ENCODE measurements at regions not wholly inside any gene's neighbourhood (a gene's known extent, or its start where the extent isn't known, plus 50 kb on each side); places are given as distances from the start of the nearest gene placed in this dataset.
"Not testable (repeated sequence)": the region's sequence is repeated elsewhere in the genome, so short reads cannot be mapped to it uniquely, and the experiment has no call there.

DNA sequence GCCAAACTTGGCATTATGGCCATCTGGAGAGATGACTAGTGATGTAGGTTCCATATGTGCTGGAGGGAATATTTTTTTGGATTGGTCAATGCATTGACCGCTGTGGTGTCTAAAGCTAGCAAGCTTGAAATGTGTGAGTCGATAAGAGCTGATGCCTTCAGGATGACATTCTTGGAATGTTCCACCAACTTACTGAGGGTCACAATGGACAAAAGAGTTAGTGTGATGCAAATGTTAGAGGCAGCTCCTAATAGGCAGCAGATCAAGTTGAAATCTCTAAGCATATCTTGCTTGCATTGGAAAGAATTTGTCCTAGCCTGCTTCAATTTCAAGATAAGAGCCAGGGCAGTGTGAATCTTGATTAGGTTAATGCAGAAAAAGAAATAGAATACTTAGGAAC, 210.4 kb upstream of the AFF2 start:
- H3K4me1 ChIP-seq (ENCODE audit: insufficient read depth, low read length): no peaks in the 10 kb centered on the region
- ATAC-seq (ENCODE audit: insufficient read depth, low read depth): no peak
- H3K79me2 ChIP-seq (ENCODE audit: insufficient read depth, low read length): no peaks in the 10 kb centered on the region
- H3K36me3 ChIP-seq (ENCODE audit: insufficient read depth, low read length): no peaks in the 10 kb centered on the region
- no peaks in the 10 kb centered on the region for H4K20me1 ChIP-seq (ENCODE audit: insufficient read depth, low read length)
- H3K4me2 ChIP-seq (ENCODE audit: insufficient read depth, low read length): no peak overlapping the region
- no peak overlapping the region for H3K4me3 ChIP-seq (ENCODE audit: low read depth in 1 of 2, low read length in 2 of 2)
- H3K27ac ChIP-seq (ENCODE audit: low read length): no peak overlapping the region
- no peak for DNase-seq
- no peak overlapping the region for H2AFZ ChIP-seq (ENCODE audit: low read depth, low read length)
- no peaks in the 10 kb centered on the region for H3K9me3 ChIP-seq (ENCODE audit: insufficient read depth, low read length, severe bottlenecking)
- H3K27me3 ChIP-seq (ENCODE audit: insufficient read depth, low read length, poor library complexity): no peaks in the 10 kb centered on the region
- no peak overlapping the region for H3K9ac ChIP-seq (ENCODE audit: low read depth, low read length)
- TF ChIP-seq, protein P1, sequence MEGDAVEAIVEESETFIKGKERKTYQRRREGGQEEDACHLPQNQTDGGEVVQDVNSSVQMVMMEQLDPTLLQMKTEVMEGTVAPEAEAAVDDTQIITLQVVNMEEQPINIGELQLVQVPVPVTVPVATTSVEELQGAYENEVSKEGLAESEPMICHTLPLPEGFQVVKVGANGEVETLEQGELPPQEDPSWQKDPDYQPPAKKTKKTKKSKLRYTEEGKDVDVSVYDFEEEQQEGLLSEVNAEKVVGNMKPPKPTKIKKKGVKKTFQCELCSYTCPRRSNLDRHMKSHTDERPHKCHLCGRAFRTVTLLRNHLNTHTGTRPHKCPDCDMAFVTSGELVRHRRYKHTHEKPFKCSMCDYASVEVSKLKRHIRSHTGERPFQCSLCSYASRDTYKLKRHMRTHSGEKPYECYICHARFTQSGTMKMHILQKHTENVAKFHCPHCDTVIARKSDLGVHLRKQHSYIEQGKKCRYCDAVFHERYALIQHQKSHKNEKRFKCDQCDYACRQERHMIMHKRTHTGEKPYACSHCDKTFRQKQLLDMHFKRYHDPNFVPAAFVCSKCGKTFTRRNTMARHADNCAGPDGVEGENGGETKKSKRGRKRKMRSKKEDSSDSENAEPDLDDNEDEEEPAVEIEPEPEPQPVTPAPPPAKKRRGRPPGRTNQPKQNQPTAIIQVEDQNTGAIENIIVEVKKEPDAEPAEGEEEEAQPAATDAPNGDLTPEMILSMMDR (IDR thresholded peaks at IDR 0.05; ENCODE audit: borderline replicate concordance, extremely low read depth, low read length, poor library complexity, severe bottlenecking): no peak
- no peak for TF ChIP-seq EZH2 (IDR thresholded peaks at IDR 0.05; ENCODE audit: borderline replicate concordance, low read depth, low read length, severe bottlenecking)

DNA sequence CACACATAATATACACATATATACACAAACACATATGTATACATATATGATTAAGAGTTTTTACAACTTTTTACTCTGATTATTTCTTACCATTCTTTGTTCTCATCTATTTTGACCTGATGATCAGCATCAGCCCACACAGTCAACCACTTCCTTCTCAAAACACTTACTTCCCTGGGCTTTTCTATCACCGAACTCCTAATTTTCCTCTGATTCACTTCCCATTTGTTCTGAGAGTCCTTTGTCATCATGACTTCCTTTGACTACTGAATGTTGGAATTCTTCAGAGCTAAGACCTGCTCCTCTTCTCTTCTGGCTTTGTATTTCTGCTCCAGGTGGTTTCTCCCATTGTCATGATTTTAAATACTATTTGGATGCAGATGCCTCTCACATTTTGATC, 209.5 kb upstream of the AFF2 start:
- H3K4me3 ChIP-seq (ENCODE audit: low read depth in 1 of 2, low read length in 2 of 2): no peak overlapping the region
- H3K79me2 ChIP-seq (ENCODE audit: insufficient read depth, low read length): no peaks in the 10 kb centered on the region
- H4K20me1 ChIP-seq (ENCODE audit: insufficient read depth, low read length): no peaks in the 10 kb centered on the region
- no peak for TF ChIP-seq EZH2 (IDR thresholded peaks at IDR 0.05; ENCODE audit: borderline replicate concordance, low read depth, low read length, severe bottlenecking)
- TF ChIP-seq, protein P1 (IDR thresholded peaks at IDR 0.05; ENCODE audit: borderline replicate concordance, extremely low read depth, low read length, poor library complexity, severe bottlenecking): no peak
- no peak overlapping the region for H3K27ac ChIP-seq (ENCODE audit: low read length)
- ATAC-seq (ENCODE audit: insufficient read depth, low read depth): no peak
- H3K27me3 ChIP-seq (ENCODE audit: insufficient read depth, low read length, poor library complexity): no peaks in the 10 kb centered on the region
- H3K9me3 ChIP-seq (ENCODE audit: insufficient read depth, low read length, severe bottlenecking): no peaks in the 10 kb centered on the region
- H3K4me2 ChIP-seq (ENCODE audit: insufficient read depth, low read length): no peak overlapping the region
- H3K4me1 ChIP-seq (ENCODE audit: insufficient read depth, low read length): no peaks in the 10 kb centered on the region
- no peak overlapping the region for H3K9ac ChIP-seq (ENCODE audit: low read depth, low read length)
- no peak overlapping the region for H2AFZ ChIP-seq (ENCODE audit: low read depth, low read length)
- H3K36me3 ChIP-seq (ENCODE audit: insufficient read depth, low read length): no peaks in the 10 kb centered on the region
- no peak for DNase-seq

DNA sequence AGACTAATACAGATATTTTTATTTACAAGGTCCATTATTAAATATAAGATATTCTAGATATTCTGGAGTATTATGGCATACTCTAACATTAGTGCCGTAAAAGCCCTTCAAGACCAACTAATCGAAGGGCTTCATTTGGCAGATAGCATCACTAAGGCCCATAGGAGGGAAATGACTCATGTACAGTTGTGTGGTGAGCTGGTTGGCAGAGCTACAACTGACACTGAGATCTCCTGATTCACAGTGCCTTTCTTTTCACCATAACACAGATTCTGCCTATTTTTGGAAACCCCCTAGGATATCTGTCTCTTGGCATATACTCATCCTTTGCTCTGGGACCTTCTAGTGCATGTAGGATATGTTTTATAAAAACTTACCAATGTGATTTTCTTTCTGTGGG, 201.7 kb upstream of the AFF2 start:
- Histone ChIP-seq H3K9me3 (ENCODE audit: insufficient read depth, low read length, severe bottlenecking) (no peaks in the 10 kb centered on the region), H3K27ac (ENCODE audit: low read length) (peak overlapping the region; percentile 53), H3K9ac (ENCODE audit: low read depth, low read length) (no peak overlapping the region), H3K79me2 (ENCODE audit: insufficient read depth, low read length) (no peaks in the 10 kb centered on the region), H3K4me2 (ENCODE audit: insufficient read depth, low read length) (no peak overlapping the region), H3K36me3 (ENCODE audit: insufficient read depth, low read length) (no peaks in the 10 kb centered on the region), H2AFZ (ENCODE audit: low read depth, low read length) (no peak overlapping the region), H3K4me3 (ENCODE audit: low read depth in 1 of 2, low read length in 2 of 2) (no peak overlapping the region), H4K20me1 (ENCODE audit: insufficient read depth, low read length) (no peaks in the 10 kb centered on the region), H3K27me3 (ENCODE audit: insufficient read depth, low read length, poor library complexity) (no peaks in the 10 kb centered on the region), H3K4me1 (ENCODE audit: insufficient read depth, low read length) (peaks cover 11% of the 10 kb centered on the region)
- peak; percentile 83 for ATAC-seq (ENCODE audit: insufficient read depth, low read depth)
- DNase-seq: peak; percentile 34
- TF ChIP-seq, protein P1 (IDR thresholded peaks at IDR 0.05; ENCODE audit: borderline replicate concordance, extremely low read depth, low read length, poor library complexity, severe bottlenecking): no peak
- no peak for TF ChIP-seq EZH2 (IDR thresholded peaks at IDR 0.05; ENCODE audit: borderline replicate concordance, low read depth, low read length, severe bottlenecking)

DNA sequence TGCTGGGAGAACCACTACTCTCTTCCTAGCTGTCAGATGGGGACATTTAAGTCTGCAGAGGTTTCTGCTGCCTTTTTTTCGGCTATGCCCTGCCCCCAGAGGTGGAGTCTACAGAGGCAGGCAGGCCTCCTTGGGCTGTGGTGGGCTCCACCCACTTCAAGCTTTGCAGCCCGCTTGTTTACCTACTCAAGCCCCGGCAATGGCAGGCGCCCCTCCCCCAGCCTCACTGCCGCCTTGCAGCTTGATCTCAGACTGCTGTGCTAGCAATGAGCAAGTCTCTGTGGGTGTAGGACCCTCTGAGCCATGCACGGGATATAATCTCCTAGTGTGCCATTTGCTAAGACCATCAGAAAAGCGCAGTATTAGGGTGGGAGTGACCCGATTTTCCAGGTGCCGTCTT, 195.2 kb upstream of the AFF2 start:
- DNase-seq; ATAC-seq (ENCODE audit: insufficient read depth, low read depth): not testable (repeated sequence)

More for the DNA sequence above, 195.2 kb upstream of the AFF2 start:
- H2AFZ ChIP-seq (ENCODE audit: low read depth, low read length); H4K20me1 ChIP-seq (ENCODE audit: insufficient read depth, low read length); H3K9ac ChIP-seq (ENCODE audit: low read depth, low read length); H3K4me2 ChIP-seq (ENCODE audit: insufficient read depth, low read length); H3K79me2 ChIP-seq (ENCODE audit: insufficient read depth, low read length); H3K9me3 ChIP-seq (ENCODE audit: insufficient read depth, low read length, severe bottlenecking); H3K4me3 ChIP-seq (ENCODE audit: low read depth in 1 of 2, low read length in 2 of 2); H3K27me3 ChIP-seq (ENCODE audit: insufficient read depth, low read length, poor library complexity); H3K36me3 ChIP-seq (ENCODE audit: insufficient read depth, low read length); H3K27ac ChIP-seq (ENCODE audit: low read length): not testable (repeated sequence)
- H3K4me1 ChIP-seq (ENCODE audit: insufficient read depth, low read length): peaks cover 24% of the 10 kb centered on the region

All from DND-41 (cell line).